Activated CD4-positive, CD25-positive, alpha-beta regulatory T cell treated with anti-CD3 and anti-CD28 coated beads, Interleukin-2, amount 50 U/mL, for 16 hours (primary cell): ENCODE measurements at regions not wholly inside any gene's neighbourhood (a gene's known extent, or its start where the extent isn't known, plus 50 kb on each side); places are given as distances from the start of the nearest gene placed in this dataset.

Experiments
- DNase-seq: peaks from one replicate; pipeline ENCODE4 v3.0.0-alpha.2; 2020; ENCODE audit warnings: low read depth, low spot score

- DNase-seq, result no peak
Observed at GRCh38 chr3:106860182-106860581, 517.1 kb upstream of the CCDC54 start.

- DNase-seq, result no peak
Observed at GRCh38 chr3:106862067-106862466, 515.2 kb upstream of the CCDC54 start.

GRCh38 chr3:106877627-106878026 is 499.6 kb upstream of the CCDC54 start:
- no peak for DNase-seq

GRCh38 chr3:106880206-106880605 is 497.0 kb upstream of the CCDC54 start:
- no peak for DNase-seq

- no peak for DNase-seq
Observed at GRCh38 chr3:106881186-106881585, 496.1 kb upstream of the CCDC54 start.

GRCh38 chr3:106882297-106882696 is 494.9 kb upstream of the CCDC54 start:
- DNase-seq, result no peak

- no peak for DNase-seq
Observed at GRCh38 chr3:106906074-106906473, 471.2 kb upstream of the CCDC54 start.

- DNase-seq, result no peak
Observed at GRCh38 chr3:106908181-106908938, 468.9 kb upstream of the CCDC54 start.

- DNase-seq, result no peak
Observed at GRCh38 chr3:106913111-106913698, 464.0 kb upstream of the CCDC54 start.

GRCh38 chr3:106913966-106914365 is 463.3 kb upstream of the CCDC54 start:
- no peak for DNase-seq

GRCh38 chr3:106920609-106921008 is 456.6 kb upstream of the CCDC54 start:
- DNase-seq, result no peak

GRCh38 chr3:106929081-106929480 is 448.2 kb upstream of the CCDC54 start:
- DNase-seq, result no peak

- no peak for DNase-seq
Observed at GRCh38 chr3:106930086-106930485, 447.2 kb upstream of the CCDC54 start.

- no peak for DNase-seq
Observed at GRCh38 chr3:106931904-106932303, 445.3 kb upstream of the CCDC54 start.

- DNase-seq, result no peak
Observed at GRCh38 chr3:106936337-106936736, 440.9 kb upstream of the CCDC54 start.

- DNase-seq, result no peak
Observed at GRCh38 chr3:106942051-106942450, 435.2 kb upstream of the CCDC54 start.

- DNase-seq, result no peak
Observed at GRCh38 chr3:106943071-106943470, 434.2 kb upstream of the CCDC54 start.

- no peak for DNase-seq
Observed at GRCh38 chr3:106945435-106945834, 431.8 kb upstream of the CCDC54 start.

- no peak for DNase-seq
Observed at GRCh38 chr3:106946866-106947265, 430.4 kb upstream of the CCDC54 start.

GRCh38 chr3:106957029-106957428 is 420.2 kb upstream of the CCDC54 start:
- DNase-seq, result no peak

GRCh38 chr3:106962993-106963392 is 414.2 kb upstream of the CCDC54 start:
- DNase-seq, result no peak

- DNase-seq, result no peak
Observed at GRCh38 chr3:106963442-106963841, 413.8 kb upstream of the CCDC54 start.

- no peak for DNase-seq
Observed at GRCh38 chr3:106965307-106965706, 411.9 kb upstream of the CCDC54 start.
